ENCODE measurements at regions not wholly inside any gene's neighbourhood (a gene's known extent, or its start where the extent isn't known, plus 50 kb on each side); places are given as distances from the start of the nearest gene placed in this dataset.
A peak's percentile ranks its signal among the peaks of the same experiment; 100 is the strongest.

GRCh38 chr11:31972623-31973022, 118.3 kb upstream of the RCN1 start:
- Histone ChIP-seq H3K27me3 (replicated peaks; ENCODE audit: control insufficient read depth, insufficient read depth, low read length) (peaks cover 37% of the 10 kb centered on the region), H3K36me3 (ENCODE audit: control insufficient read depth, insufficient read depth, low read length, severe bottlenecking) (no peaks in the 10 kb centered on the region), H3K4me1 (ENCODE audit: control insufficient read depth, insufficient read depth, low read length) (peaks cover 5% of the 10 kb centered on the region), H3K9ac (ENCODE audit: low read length) (no peak overlapping the region), H3K9me3 (ENCODE audit: control insufficient read depth, low read length) (no peaks in the 10 kb centered on the region), H3K4me3 (ENCODE audit: low read length) (no peak overlapping the region)
- no peak for DNase-seq (ENCODE audit: low read depth)

GRCh38 chr11:31969359-31969702, 121.5 kb upstream of the RCN1 start:
- Histone ChIP-seq H3K9me3 (ENCODE audit: control insufficient read depth, low read length) (no peaks in the 10 kb centered on the region), H3K9ac (ENCODE audit: low read length) (no peak overlapping the region), H3K4me1 (ENCODE audit: control insufficient read depth, insufficient read depth, low read length) (peaks cover 5% of the 10 kb centered on the region), H3K36me3 (ENCODE audit: control insufficient read depth, insufficient read depth, low read length, severe bottlenecking) (no peaks in the 10 kb centered on the region), H3K4me3 (ENCODE audit: low read length) (peak overlapping the region; percentile 33), H3K27me3 (replicated peaks; ENCODE audit: control insufficient read depth, insufficient read depth, low read length) (peaks cover 48% of the 10 kb centered on the region)
- no peak for DNase-seq (ENCODE audit: low read depth)

DNA sequence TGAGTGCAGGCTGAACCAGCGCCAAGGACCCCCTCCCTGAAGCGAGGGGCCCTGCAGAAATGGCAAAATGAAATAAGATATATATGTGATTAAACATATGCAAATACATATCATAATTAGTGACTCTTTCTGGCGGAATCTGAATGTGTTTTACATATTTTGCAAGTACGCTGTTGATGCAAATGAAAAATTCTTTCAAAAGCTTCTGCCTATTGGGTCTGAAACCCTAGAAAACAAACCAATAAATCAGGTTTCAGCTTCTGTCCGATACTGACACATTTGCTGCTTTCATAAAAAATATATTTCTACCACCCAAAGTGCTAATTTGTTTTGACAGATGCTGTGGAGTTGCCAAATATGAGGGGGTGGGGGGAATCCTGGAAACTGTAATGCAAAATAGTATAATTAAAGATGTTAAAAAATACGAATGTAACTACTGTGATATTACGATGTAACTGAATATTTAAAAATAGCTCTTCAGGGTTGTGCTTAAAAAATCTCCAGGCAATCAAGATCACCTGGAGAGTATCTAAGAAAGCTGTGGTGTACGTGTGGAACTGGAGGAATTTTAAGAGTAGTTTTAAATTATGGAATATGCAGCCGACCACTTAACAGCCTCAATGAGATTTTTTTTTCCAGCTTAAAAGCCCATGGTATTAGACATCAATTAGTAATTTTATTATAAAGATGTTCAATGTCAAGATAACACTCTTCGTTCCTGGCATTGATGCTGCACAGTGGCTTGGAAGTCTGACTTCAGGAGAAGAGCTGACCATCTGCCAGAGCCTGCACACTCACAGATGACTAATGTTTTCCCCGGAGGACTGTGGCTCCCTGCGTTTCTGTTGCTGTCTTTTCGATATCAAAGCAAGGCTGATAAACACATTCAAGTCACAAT, 122.2 kb upstream of the RCN1 start:
- H3K27me3 ChIP-seq (replicated peaks; ENCODE audit: control insufficient read depth, insufficient read depth, low read length) = peaks cover 46% of the 10 kb centered on the region
- no peaks in the 10 kb centered on the region for H3K36me3 ChIP-seq (ENCODE audit: control insufficient read depth, insufficient read depth, low read length, severe bottlenecking)
- H3K4me3 ChIP-seq (ENCODE audit: low read length) = peak overlapping the region; percentile 33
- no peak overlapping the region for H3K9ac ChIP-seq (ENCODE audit: low read length)
- H3K9me3 ChIP-seq (ENCODE audit: control insufficient read depth, low read length) = no peaks in the 10 kb centered on the region
- peaks cover 5% of the 10 kb centered on the region for H3K4me1 ChIP-seq (ENCODE audit: control insufficient read depth, insufficient read depth, low read length)
- peak; percentile 25 for DNase-seq (ENCODE audit: low read depth)

- H3K4me3 ChIP-seq (ENCODE audit: low read length) = no peak overlapping the region
- peaks cover 5% of the 10 kb centered on the region for H3K4me1 ChIP-seq (ENCODE audit: control insufficient read depth, insufficient read depth, low read length)
- H3K9me3 ChIP-seq (ENCODE audit: control insufficient read depth, low read length) = no peaks in the 10 kb centered on the region
- no peak for DNase-seq (ENCODE audit: low read depth)
- H3K27me3 ChIP-seq (replicated peaks; ENCODE audit: control insufficient read depth, insufficient read depth, low read length) = peaks cover 41% of the 10 kb centered on the region
- no peak overlapping the region for H3K9ac ChIP-seq (ENCODE audit: low read length)
- no peaks in the 10 kb centered on the region for H3K36me3 ChIP-seq (ENCODE audit: control insufficient read depth, insufficient read depth, low read length, severe bottlenecking)
Observed at GRCh38 chr11:31967404-31968130, 123.3 kb upstream of the RCN1 start.

DNA sequence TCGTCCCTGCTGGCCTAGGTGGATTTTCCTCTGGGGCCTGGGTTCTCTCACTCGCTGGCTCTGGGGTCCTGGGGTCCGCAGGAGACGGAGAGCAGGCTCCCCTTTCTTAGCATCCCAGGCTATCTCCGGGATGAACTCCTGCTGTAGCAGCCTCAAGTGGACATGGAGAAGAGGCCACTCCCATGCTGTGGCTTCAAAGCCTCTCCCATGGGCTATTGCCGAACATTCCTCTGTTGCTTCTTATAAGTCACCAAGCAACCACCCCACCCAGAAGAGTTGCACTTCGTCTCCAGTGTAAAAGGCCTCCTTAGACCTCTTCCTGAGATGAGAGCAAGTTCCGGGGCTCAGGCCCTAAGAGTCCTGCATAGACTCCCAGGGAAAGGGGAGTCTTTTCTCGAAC, 124.0 kb upstream of the RCN1 start:
- Histone ChIP-seq H3K9me3 (ENCODE audit: control insufficient read depth, low read length) (no peaks in the 10 kb centered on the region), H3K4me1 (ENCODE audit: control insufficient read depth, insufficient read depth, low read length) (peaks cover 5% of the 10 kb centered on the region), H3K4me3 (ENCODE audit: low read length) (no peak overlapping the region), H3K27me3 (replicated peaks; ENCODE audit: control insufficient read depth, insufficient read depth, low read length) (peaks cover 37% of the 10 kb centered on the region), H3K36me3 (ENCODE audit: control insufficient read depth, insufficient read depth, low read length, severe bottlenecking) (no peaks in the 10 kb centered on the region), H3K9ac (ENCODE audit: low read length) (no peak overlapping the region)
- no peak for DNase-seq (ENCODE audit: low read depth)

GRCh38 chr11:31964181-31964580, 126.7 kb upstream of the RCN1 start:
- H3K9me3 ChIP-seq (ENCODE audit: control insufficient read depth, low read length) = no peaks in the 10 kb centered on the region
- DNase-seq (ENCODE audit: low read depth) = no peak
- no peak overlapping the region for H3K9ac ChIP-seq (ENCODE audit: low read length)
- no peak overlapping the region for H3K4me3 ChIP-seq (ENCODE audit: low read length)
- H3K4me1 ChIP-seq (ENCODE audit: control insufficient read depth, insufficient read depth, low read length) = peaks cover under 1% of the 10 kb centered on the region
- H3K36me3 ChIP-seq (ENCODE audit: control insufficient read depth, insufficient read depth, low read length, severe bottlenecking) = no peaks in the 10 kb centered on the region
- peaks cover 33% of the 10 kb centered on the region for H3K27me3 ChIP-seq (replicated peaks; ENCODE audit: control insufficient read depth, insufficient read depth, low read length)

GRCh38 chr11:31960126-31960525, 130.7 kb upstream of the RCN1 start:
- no peak overlapping the region for H3K9ac ChIP-seq (ENCODE audit: low read length)
- no peak for DNase-seq (ENCODE audit: low read depth)
- H3K36me3 ChIP-seq (ENCODE audit: control insufficient read depth, insufficient read depth, low read length, severe bottlenecking) = no peaks in the 10 kb centered on the region
- H3K4me3 ChIP-seq (ENCODE audit: low read length) = no peak overlapping the region
- H3K4me1 ChIP-seq (ENCODE audit: control insufficient read depth, insufficient read depth, low read length) = no peaks in the 10 kb centered on the region
- peaks cover 12% of the 10 kb centered on the region for H3K27me3 ChIP-seq (replicated peaks; ENCODE audit: control insufficient read depth, insufficient read depth, low read length)
- no peaks in the 10 kb centered on the region for H3K9me3 ChIP-seq (ENCODE audit: control insufficient read depth, low read length)

DNA sequence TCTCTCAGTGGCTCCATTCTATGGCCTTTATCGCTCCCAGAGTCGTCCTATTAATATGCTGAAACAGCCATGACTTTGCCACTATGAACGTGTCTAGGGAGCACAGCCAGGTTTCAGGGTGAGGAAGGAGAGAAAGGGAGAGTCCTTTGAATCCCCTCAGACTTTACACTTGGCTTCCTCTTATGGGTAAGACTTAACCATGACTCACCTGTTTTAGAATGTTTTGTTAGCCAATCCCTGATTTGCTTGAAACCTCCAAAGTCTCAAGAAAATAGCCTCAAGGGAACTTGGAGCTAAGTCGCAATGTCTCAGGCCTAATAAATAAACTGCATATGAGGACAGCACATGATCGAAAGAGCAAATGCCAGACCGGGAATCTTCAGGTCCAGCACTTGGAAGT, 131.2 kb upstream of the RCN1 start:
- no peaks in the 10 kb centered on the region for H3K36me3 ChIP-seq (ENCODE audit: control insufficient read depth, insufficient read depth, low read length, severe bottlenecking)
- H3K4me1 ChIP-seq (ENCODE audit: control insufficient read depth, insufficient read depth, low read length) = no peaks in the 10 kb centered on the region
- no peaks in the 10 kb centered on the region for H3K9me3 ChIP-seq (ENCODE audit: control insufficient read depth, low read length)
- H3K4me3 ChIP-seq (ENCODE audit: low read length) = no peak overlapping the region
- no peak for DNase-seq (ENCODE audit: low read depth)
- no peak overlapping the region for H3K9ac ChIP-seq (ENCODE audit: low read length)
- peaks cover 15% of the 10 kb centered on the region for H3K27me3 ChIP-seq (replicated peaks; ENCODE audit: control insufficient read depth, insufficient read depth, low read length)

DNA sequence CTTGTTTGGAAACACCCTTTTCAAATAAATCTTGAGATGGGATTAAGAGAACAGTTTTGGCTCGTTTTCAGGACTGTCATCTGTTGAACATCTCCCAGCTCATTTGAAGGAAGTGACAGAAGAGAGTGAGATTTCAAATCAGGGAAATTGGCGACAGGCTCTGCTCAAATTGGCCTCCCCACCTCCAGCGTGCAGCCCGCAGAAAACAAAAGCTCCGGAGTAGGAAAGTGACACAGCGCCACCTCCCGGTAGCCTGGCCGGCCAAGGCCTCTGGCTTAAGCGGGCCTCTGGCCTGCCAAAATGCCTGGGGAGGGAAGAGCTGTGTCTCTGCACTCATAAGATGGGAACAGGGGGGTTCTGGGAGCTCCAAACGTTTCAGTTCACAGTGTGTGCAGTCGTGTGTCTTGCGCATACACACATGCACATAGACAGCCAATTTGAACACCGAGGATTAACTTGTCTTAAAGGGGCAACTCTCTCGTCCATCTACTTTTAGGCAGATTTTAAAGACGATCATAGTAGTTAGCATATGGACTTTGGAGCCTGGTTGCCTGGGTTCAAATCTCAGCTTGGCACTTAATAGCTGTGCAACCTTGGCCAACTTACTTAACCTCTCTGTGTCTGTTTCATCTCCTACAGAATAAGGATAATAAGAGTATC, 132.7 kb upstream of the RCN1 start:
- peak; percentile 51 for DNase-seq (ENCODE audit: low read depth)

DNA sequence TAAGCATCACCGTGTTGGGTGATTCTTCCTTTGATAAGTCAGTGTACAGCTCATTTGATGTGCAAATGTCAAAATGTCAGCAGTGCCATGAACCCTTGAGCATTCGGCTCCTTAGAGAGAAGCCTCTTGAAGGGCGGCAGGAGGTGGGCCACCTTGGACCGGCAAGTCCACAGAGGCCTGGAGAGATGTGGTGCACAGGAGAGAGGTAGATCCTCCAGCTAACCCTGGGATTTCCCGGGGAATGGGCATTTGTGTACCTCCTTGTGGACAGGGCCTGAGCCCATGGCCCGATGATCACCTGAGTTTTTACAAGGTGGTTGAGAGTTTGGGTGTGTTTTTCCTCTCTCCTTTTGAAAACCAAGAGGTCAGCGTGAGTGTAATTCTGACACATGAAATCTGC, 133.2 kb upstream of the RCN1 start:
- H3K9me3 ChIP-seq (ENCODE audit: control insufficient read depth, low read length) = no peaks in the 10 kb centered on the region
- H3K4me1 ChIP-seq (ENCODE audit: control insufficient read depth, insufficient read depth, low read length) = no peaks in the 10 kb centered on the region
- no peak for DNase-seq (ENCODE audit: low read depth)
- H3K27me3 ChIP-seq (replicated peaks; ENCODE audit: control insufficient read depth, insufficient read depth, low read length) = peaks cover 20% of the 10 kb centered on the region
- H3K4me3 ChIP-seq (ENCODE audit: low read length) = no peak overlapping the region
- H3K36me3 ChIP-seq (ENCODE audit: control insufficient read depth, insufficient read depth, low read length, severe bottlenecking) = no peaks in the 10 kb centered on the region
- no peak overlapping the region for H3K9ac ChIP-seq (ENCODE audit: low read length)

More for the DNA sequence above, 132.7 kb upstream of the RCN1 start:
- Histone ChIP-seq H3K36me3 (ENCODE audit: control insufficient read depth, insufficient read depth, low read length, severe bottlenecking) (no peaks in the 10 kb centered on the region), H3K4me1 (ENCODE audit: control insufficient read depth, insufficient read depth, low read length) (no peaks in the 10 kb centered on the region), H3K27me3 (replicated peaks; ENCODE audit: control insufficient read depth, insufficient read depth, low read length) (peaks cover 20% of the 10 kb centered on the region), H3K9ac (ENCODE audit: low read length) (no peak overlapping the region), H3K9me3 (ENCODE audit: control insufficient read depth, low read length) (no peaks in the 10 kb centered on the region), H3K4me3 (ENCODE audit: low read length) (no peak overlapping the region)

DNA sequence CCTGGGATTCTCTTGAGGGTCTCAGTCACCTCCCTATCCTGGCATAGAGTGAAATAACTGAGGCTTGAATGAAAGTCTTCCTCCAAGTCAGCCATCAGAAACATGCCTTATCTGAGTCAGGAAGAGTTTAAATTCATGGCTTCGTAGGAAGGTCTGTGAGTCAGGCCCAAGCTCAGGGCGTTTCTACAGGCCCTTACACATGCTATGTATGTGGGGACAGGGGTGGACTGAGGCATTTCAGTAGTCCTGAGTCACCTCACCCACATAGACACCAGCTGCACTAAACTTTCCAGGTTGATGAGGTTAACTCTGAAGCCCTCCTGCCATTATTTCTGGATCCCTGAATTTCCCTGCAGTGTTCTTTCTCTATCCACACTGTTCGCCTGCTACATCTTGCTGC, 134.6 kb upstream of the RCN1 start:
- no peak overlapping the region for H3K9ac ChIP-seq (ENCODE audit: low read length)
- no peaks in the 10 kb centered on the region for H3K36me3 ChIP-seq (ENCODE audit: control insufficient read depth, insufficient read depth, low read length, severe bottlenecking)
- H3K4me1 ChIP-seq (ENCODE audit: control insufficient read depth, insufficient read depth, low read length) = no peaks in the 10 kb centered on the region
- no peak for DNase-seq (ENCODE audit: low read depth)
- H3K9me3 ChIP-seq (ENCODE audit: control insufficient read depth, low read length) = no peaks in the 10 kb centered on the region
- H3K4me3 ChIP-seq (ENCODE audit: low read length) = no peak overlapping the region
- peaks cover 20% of the 10 kb centered on the region for H3K27me3 ChIP-seq (replicated peaks; ENCODE audit: control insufficient read depth, insufficient read depth, low read length)
